Skeletal muscle satellite cell (primary cell): ENCODE measurements at regions not wholly inside any gene's neighbourhood (a gene's known extent, or its start where the extent isn't known, plus 50 kb on each side); places are given as distances from the start of the nearest gene placed in this dataset.
"Not testable (repeated sequence)": the region's sequence is repeated elsewhere in the genome, so short reads cannot be mapped to it uniquely, and the experiment has no call there.

ENCODE experiments used
- H3K27me3 ChIP-seq: 2 replicates; pipeline ENCODE4 v1.7.0; 2013; ENCODE audit warnings: low read length; ENCODE audit not compliant: control insufficient read depth, insufficient read depth
- H3K36me3 ChIP-seq: 2 replicates; pipeline ENCODE4 v1.7.0; 2013; ENCODE audit warnings: mild to moderate bottlenecking, control low read depth, low read length; ENCODE audit not compliant: insufficient read depth
- H3K4me1 ChIP-seq: 2 replicates; pipeline ENCODE4 v1.7.0; 2013; ENCODE audit warnings: low read length; ENCODE audit not compliant: control insufficient read depth, insufficient read depth
- H3K4me2 ChIP-seq: 2 replicates; pipeline ENCODE4 v1.7.0; 2013; ENCODE audit warnings: mild to moderate bottlenecking, low read length
- H3K4me3 ChIP-seq: 2 replicates; pipeline ENCODE4 v1.7.0; 2013; ENCODE audit warnings: low read length
- H3K9ac ChIP-seq: 2 replicates; pipeline ENCODE4 v1.7.0; 2013; ENCODE audit warnings: mild to moderate bottlenecking, low read depth, low read length, moderate library complexity
- H3K9me3 ChIP-seq: replicated peaks from 2 replicates; pipeline ENCODE4 v1.7.0; 2013; ENCODE audit warnings: mild to moderate bottlenecking, control low read depth, low read length

DNA sequence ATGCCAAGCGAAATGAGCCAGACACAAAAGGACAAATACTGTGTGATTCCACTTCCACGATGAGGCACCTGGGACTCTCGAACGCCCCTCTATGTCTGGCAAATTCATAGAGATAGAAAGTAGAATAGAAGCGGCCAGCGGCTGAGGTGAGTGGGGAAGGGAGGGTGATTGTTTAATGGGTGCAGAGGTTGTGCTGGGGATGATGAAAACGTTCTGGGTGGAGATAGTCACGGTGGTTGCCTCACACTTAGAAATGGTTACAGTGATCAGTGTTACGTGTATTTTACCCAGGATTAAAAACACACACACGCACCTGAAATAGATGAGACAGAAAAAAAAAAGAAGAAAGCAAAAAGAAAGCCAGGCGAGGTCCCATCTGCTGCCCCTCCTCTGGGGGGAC, 4057.0 kb upstream of the TPTE start:
- not testable (repeated sequence) for H3K4me2 ChIP-seq, H3K4me3 ChIP-seq, H3K4me1 ChIP-seq, H3K27me3 ChIP-seq, H3K9me3 ChIP-seq, H3K9ac ChIP-seq, H3K36me3 ChIP-seq

GRCh38 chr21:6466081-6466698, 4055.2 kb upstream of the TPTE start:
- H3K27me3 ChIP-seq: not testable (repeated sequence)

DNA sequence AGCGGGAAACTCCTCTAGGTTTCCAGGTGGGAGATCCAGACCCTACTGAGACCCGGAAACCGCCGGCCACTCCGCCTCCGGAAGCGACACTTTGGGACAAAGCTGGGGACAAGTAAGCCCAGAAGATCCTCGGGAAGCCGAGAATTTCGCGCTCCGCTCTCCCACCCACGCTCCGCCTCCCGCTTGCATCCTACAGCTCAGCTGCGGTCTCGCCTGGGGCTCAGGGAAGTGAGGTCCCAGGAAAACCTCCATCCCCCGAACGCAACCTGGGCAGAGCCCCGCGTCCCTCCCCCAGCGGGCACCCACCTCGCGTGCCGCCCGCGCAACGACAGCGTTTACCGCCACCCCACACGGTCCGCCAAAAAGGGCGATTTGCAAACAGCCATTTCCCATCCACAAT, 4054.7 kb upstream of the TPTE start:
- H3K4me2 ChIP-seq, H3K9me3 ChIP-seq, H3K27me3 ChIP-seq, H3K4me3 ChIP-seq, H3K9ac ChIP-seq, H3K4me1 ChIP-seq, H3K36me3 ChIP-seq: not testable (repeated sequence)

More at GRCh38 chr21:6466081-6466698, 4055.2 kb upstream of the TPTE start:
- not testable (repeated sequence) for H3K9ac ChIP-seq, H3K4me1 ChIP-seq, H3K4me3 ChIP-seq, H3K36me3 ChIP-seq, H3K9me3 ChIP-seq, H3K4me2 ChIP-seq

GRCh38 chr21:6467189-6467774, 4054.1 kb upstream of the TPTE start:
- H3K27me3 ChIP-seq, H3K9me3 ChIP-seq, H3K4me1 ChIP-seq, H3K9ac ChIP-seq, H3K4me2 ChIP-seq, H3K36me3 ChIP-seq, H3K4me3 ChIP-seq: not testable (repeated sequence)

DNA sequence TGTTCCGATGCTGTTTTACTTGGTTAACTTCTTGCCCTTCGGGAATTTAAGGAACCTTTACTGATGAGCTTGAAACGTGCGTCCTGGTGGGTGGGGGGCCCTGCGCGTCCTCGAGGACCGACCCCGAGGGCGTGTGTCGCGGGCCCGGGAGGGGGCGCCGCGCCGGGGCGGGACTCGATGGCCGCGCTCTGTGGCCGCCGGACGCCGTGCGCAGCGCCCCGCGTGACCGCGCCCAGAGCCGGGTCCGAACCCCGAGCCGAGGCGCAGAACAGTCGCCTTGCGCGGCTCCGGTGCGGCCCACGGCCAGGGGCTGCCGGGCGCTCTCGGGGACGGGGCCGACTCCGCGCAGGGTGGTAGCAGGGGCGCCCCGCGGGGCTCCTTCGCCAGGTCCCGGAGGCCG, 4053.5 kb upstream of the TPTE start:
- H3K9ac ChIP-seq, H3K4me2 ChIP-seq, H3K4me1 ChIP-seq, H3K4me3 ChIP-seq, H3K9me3 ChIP-seq, H3K36me3 ChIP-seq, H3K27me3 ChIP-seq: not testable (repeated sequence)

DNA sequence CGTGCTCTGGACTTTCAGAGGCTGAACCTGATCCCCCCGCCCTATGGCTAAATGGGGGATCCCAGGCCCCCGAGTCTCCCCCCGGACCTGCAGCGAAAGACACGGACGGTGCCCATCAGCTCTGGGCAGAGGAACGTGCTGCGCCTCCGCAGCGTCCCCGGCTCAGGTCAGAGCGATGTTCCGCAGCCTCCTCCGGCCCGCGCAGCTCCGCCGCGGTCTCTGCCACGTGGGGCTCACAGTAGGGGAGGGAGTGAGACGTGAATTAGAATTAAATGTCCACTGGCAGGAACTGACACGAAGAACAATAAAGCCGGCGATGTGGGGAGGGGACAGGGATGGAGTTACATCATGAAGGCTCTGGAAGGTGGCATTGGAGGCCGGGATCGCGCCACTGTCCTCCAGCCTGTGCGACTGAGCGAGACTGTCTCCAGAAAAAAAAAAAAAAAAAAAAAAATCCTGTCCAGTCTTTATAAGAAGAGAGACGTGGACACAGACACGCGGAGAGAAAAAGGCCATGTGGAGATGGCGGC, 4053.0 kb upstream of the TPTE start:
- H3K4me3 ChIP-seq, H3K36me3 ChIP-seq, H3K27me3 ChIP-seq, H3K9me3 ChIP-seq, H3K4me2 ChIP-seq, H3K4me1 ChIP-seq, H3K9ac ChIP-seq: not testable (repeated sequence)

GRCh38 chr21:6474250-6474968, 4047.0 kb upstream of the TPTE start:
- not testable (repeated sequence) for H3K4me3 ChIP-seq, H3K27me3 ChIP-seq, H3K4me2 ChIP-seq, H3K36me3 ChIP-seq, H3K9ac ChIP-seq, H3K4me1 ChIP-seq, H3K9me3 ChIP-seq

GRCh38 chr21:6481116-6481515, 4040.3 kb upstream of the TPTE start:
- H3K9me3 ChIP-seq, H3K9ac ChIP-seq, H3K4me1 ChIP-seq, H3K4me3 ChIP-seq, H3K27me3 ChIP-seq, H3K36me3 ChIP-seq, H3K4me2 ChIP-seq: not testable (repeated sequence)

DNA sequence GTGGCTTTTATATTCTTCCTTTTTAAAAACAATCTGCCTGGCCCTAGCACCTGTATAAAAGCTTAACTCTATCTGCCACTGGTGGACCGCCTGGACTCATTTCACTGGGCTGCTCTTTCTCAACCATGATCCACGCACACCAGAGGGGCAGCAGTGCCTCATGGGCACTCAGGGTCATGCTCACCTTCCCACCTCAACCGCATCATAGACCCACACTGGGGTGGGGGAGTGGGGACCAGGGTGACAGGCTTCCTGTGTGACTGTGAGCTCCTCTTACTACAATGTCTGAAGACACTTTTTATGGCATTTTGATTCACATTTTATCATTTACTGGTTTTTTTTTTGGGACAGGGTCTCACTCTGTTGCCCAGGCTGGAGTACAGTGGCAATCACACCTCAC, 4038.8 kb upstream of the TPTE start:
- H3K9me3 ChIP-seq, H3K4me3 ChIP-seq, H3K36me3 ChIP-seq, H3K4me1 ChIP-seq, H3K9ac ChIP-seq, H3K4me2 ChIP-seq, H3K27me3 ChIP-seq: not testable (repeated sequence)

DNA sequence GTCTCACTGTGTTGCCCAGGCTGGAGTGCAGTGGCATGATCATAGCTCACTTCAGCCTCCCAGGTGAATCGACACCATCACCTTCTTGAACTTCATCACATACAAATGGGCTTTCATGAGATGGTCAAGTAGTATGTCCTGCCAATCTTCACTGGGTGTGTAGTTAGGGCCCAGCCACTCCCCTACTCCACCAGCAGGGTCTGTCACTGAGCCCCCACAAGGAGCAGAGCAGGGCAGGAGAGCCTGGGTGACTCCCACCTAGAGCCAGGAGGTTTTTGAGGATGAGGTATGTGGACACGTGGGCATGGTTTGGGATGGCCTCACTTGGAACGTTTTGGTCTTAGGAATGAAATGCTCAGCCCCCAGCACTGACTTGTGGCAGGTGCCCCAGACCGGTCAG, 4037.7 kb upstream of the TPTE start:
- not testable (repeated sequence) for H3K4me2 ChIP-seq, H3K9me3 ChIP-seq, H3K4me3 ChIP-seq, H3K27me3 ChIP-seq, H3K9ac ChIP-seq, H3K36me3 ChIP-seq, H3K4me1 ChIP-seq

DNA sequence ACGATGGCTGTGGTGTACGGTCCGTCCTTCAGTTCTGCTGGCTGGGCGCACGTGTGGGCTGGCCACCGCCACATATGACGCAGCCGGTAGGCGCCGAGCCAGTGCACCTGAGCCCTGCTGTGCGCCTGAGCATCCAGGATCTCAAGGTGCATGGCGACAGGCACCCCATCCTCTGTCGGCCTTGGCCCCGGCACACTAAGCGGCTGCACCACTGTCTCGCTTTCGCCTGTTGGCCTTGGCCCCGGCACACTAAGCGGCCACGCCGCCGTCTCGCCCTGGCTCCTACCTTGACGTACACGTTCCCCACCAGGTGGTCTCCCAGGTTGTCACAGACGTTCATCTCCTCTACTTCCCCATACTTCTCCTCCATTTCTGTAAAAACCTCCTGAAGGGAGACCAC, 4034.6 kb upstream of the TPTE start:
- H3K4me1 ChIP-seq, H3K9me3 ChIP-seq, H3K4me3 ChIP-seq, H3K9ac ChIP-seq, H3K36me3 ChIP-seq, H3K27me3 ChIP-seq, H3K4me2 ChIP-seq: not testable (repeated sequence)

GRCh38 chr21:6492691-6493090, 4028.7 kb upstream of the TPTE start:
- H3K4me1 ChIP-seq, H3K4me2 ChIP-seq, H3K9ac ChIP-seq, H3K9me3 ChIP-seq, H3K36me3 ChIP-seq, H3K27me3 ChIP-seq, H3K4me3 ChIP-seq: not testable (repeated sequence)
